ENCODE measurements at regions not wholly inside any gene's neighbourhood (a gene's known extent, or its start where the extent isn't known, plus 50 kb on each side); places are given as distances from the start of the nearest gene placed in this dataset.
"Not testable (repeated sequence)": the region's sequence is repeated elsewhere in the genome, so short reads cannot be mapped to it uniquely, and the experiment has no call there.

DNA sequence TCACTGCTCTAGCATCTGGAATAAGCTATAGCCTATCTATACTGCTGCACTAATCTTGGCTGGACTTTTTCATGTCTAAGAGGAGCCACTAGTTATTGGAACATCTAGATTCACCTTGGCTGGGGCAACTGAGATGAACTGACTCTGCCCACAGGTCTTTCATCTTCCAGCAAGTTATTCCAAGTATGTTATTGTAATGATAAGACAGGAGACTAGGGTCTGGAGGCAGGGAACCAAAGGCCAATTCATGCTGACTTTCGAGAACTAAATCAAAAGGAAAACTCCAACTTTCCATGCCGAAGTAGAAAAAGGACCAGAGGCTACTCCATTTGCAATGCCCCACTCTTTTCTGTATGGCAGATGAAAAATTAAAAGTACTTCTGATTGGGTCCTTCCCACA lies 1243.0 kb upstream of the RAG2 start:
- Histone ChIP-seq H3K4me2 (replicated peaks; ENCODE audit: extremely low read depth, low read length, poor library complexity, severe bottlenecking) (no peak overlapping the region), H3K27ac (ENCODE audit: low read depth in 1 of 2, low read length in 2 of 2) (no peak overlapping the region), H3K9ac (ENCODE audit: insufficient read depth, low read length, poor library complexity, severe bottlenecking) (no peak overlapping the region), H3K79me2 (ENCODE audit: insufficient read depth, low read length) (no peaks in the 10 kb centered on the region), H3K36me3 (replicated peaks in 1 of 2; ENCODE audit: control insufficient read depth in 1 of 2, insufficient read depth in 2 of 2, low read length in 2 of 2) (no peaks in the 10 kb centered on the region), H2AFZ (ENCODE audit: insufficient read depth, low read depth, low read length, poor library complexity, severe bottlenecking) (no peak overlapping the region), H3K9me3 (replicated peaks in 1 of 2; ENCODE audit: control insufficient read depth in 1 of 2, insufficient read depth in 1 of 2, low read length in 2 of 2) (peaks cover 0 to 3% of the 10 kb centered on the region in 2 donors), H4K20me1 (ENCODE audit: insufficient read depth, low read length) (no peaks in the 10 kb centered on the region), H3K4me3 (replicated peaks in 1 of 3; ENCODE audit: low read depth in 2 of 3, low read length in 3 of 3) (no peak overlapping the region), H3K4me1 (ENCODE audit: control insufficient read depth in 1 of 2, insufficient read depth in 2 of 2, low read length in 2 of 2) (no peaks in the 10 kb centered on the region), H3K27me3 (ENCODE audit: control insufficient read depth in 2 of 2, insufficient read depth in 2 of 2, low read length in 2 of 2) (no peaks in the 10 kb centered on the region)
- TF ChIP-seq, protein P1, sequence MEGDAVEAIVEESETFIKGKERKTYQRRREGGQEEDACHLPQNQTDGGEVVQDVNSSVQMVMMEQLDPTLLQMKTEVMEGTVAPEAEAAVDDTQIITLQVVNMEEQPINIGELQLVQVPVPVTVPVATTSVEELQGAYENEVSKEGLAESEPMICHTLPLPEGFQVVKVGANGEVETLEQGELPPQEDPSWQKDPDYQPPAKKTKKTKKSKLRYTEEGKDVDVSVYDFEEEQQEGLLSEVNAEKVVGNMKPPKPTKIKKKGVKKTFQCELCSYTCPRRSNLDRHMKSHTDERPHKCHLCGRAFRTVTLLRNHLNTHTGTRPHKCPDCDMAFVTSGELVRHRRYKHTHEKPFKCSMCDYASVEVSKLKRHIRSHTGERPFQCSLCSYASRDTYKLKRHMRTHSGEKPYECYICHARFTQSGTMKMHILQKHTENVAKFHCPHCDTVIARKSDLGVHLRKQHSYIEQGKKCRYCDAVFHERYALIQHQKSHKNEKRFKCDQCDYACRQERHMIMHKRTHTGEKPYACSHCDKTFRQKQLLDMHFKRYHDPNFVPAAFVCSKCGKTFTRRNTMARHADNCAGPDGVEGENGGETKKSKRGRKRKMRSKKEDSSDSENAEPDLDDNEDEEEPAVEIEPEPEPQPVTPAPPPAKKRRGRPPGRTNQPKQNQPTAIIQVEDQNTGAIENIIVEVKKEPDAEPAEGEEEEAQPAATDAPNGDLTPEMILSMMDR (IDR thresholded peaks at IDR 0.05) = no peak
- no peak for DNase-seq
- WGBS (ENCODE audit: insufficient coverage) = no CpG with 5 or more reads among the region's 2 CpGs
- no peak overlapping the region for H3K27ac Mint-ChIP-seq
- no peaks in the 10 kb centered on the region for H3K36me3 Mint-ChIP-seq
- peaks cover 0 to 7% (median 3%) of the 10 kb centered on the region in 7 donors for H3K9me3 Mint-ChIP-seq
- intact Hi-C loops (cut with micrococcal nuclease) = no loop called here
- H3K4me3 Mint-ChIP-seq = no peak overlapping the region
- no peaks in the 10 kb centered on the region for H3K4me1 Mint-ChIP-seq
- H3K27me3 Mint-ChIP-seq (ENCODE audit: low read depth in 3 of 3) = no peaks in the 10 kb centered on the region

DNA sequence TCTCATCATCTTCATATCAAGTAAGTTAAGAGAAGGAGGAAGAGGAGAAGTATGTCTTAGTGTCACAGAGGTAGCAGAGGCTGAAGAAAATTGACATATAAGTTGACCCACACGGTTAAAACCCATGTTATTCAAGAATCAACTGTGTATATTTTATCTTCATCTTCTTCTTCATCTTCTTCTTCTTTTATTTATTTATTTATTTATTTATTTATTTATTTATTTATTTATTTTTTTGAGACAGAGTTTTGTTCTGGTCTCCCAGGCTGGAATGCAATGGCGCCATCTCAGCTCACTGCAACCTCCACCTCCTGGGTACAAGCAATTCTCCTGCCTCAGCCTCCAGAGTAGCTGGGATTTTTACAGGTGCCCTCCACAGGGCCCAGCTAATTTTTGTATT lies 1242.3 kb upstream of the RAG2 start:
- not testable (repeated sequence) for H3K27ac Mint-ChIP-seq; H2AFZ ChIP-seq (ENCODE audit: insufficient read depth, low read depth, low read length, poor library complexity, severe bottlenecking)

More for the DNA sequence above, 1242.3 kb upstream of the RAG2 start:
- H3K9me3 Mint-ChIP-seq; DNase-seq; H3K27me3 Mint-ChIP-seq (ENCODE audit: low read depth in 3 of 3); H3K4me2 ChIP-seq (replicated peaks; ENCODE audit: extremely low read depth, low read length, poor library complexity, severe bottlenecking); H3K4me1 ChIP-seq (ENCODE audit: control insufficient read depth in 1 of 2, insufficient read depth in 2 of 2, low read length in 2 of 2); H3K9ac ChIP-seq (ENCODE audit: insufficient read depth, low read length, poor library complexity, severe bottlenecking); H4K20me1 ChIP-seq (ENCODE audit: insufficient read depth, low read length); H3K36me3 ChIP-seq (replicated peaks in 1 of 2; ENCODE audit: control insufficient read depth in 1 of 2, insufficient read depth in 2 of 2, low read length in 2 of 2); H3K4me1 Mint-ChIP-seq; H3K36me3 Mint-ChIP-seq; H3K27me3 ChIP-seq (ENCODE audit: control insufficient read depth in 2 of 2, insufficient read depth in 2 of 2, low read length in 2 of 2); H3K27ac ChIP-seq (ENCODE audit: low read depth in 1 of 2, low read length in 2 of 2); H3K4me3 Mint-ChIP-seq; intact Hi-C loops (cut with micrococcal nuclease); H3K9me3 ChIP-seq (replicated peaks in 1 of 2; ENCODE audit: control insufficient read depth in 1 of 2, insufficient read depth in 1 of 2, low read length in 2 of 2); H3K4me3 ChIP-seq (replicated peaks in 1 of 3; ENCODE audit: low read depth in 2 of 3, low read length in 3 of 3); H3K79me2 ChIP-seq (ENCODE audit: insufficient read depth, low read length): not testable (repeated sequence)
- WGBS (ENCODE audit: insufficient coverage) = no CpG with 5 or more reads among the region's 2 CpGs
